ENCODE measurements at regions not wholly inside any gene's neighbourhood (a gene's known extent, or its start where the extent isn't known, plus 50 kb on each side); places are given as distances from the start of the nearest gene placed in this dataset.

GRCh38 chr11:123313262-123313661 is 116.8 kb upstream of the GRAMD1B start:
- H3K9me2 ChIP-seq (replicated peaks; ENCODE audit: insufficient read depth, low read length), result no peaks in the 10 kb centered on the region
- H2AFZ ChIP-seq (ENCODE audit: low read length), result no peak overlapping the region
- no peaks in the 10 kb centered on the region for H3K79me2 ChIP-seq (ENCODE audit: low read length)
- no peak overlapping the region for H3K9ac ChIP-seq (ENCODE audit: low read length)
- no peaks in the 10 kb centered on the region for H3K27me3 ChIP-seq (replicated peaks; ENCODE audit: insufficient read depth, low read length)
- H3K27ac ChIP-seq (ENCODE audit: low read length), result no peak overlapping the region
- H3F3A ChIP-seq (ENCODE audit: insufficient read depth, low read length), result no peaks in the 10 kb centered on the region
- H3K4me2 ChIP-seq (ENCODE audit: low read depth, low read length), result no peak overlapping the region
- no peaks in the 10 kb centered on the region for H3K36me3 ChIP-seq (replicated peaks; ENCODE audit: insufficient read depth, low read length)
- TF ChIP-seq EZH2 (optimal IDR thresholded peaks at IDR 0.05; ENCODE audit: low read depth, low read length) (no peak), EZH2phosphoT487 (IDR thresholded peaks at IDR 0.05; ENCODE audit: low read length) (no peak), CTCF (IDR thresholded peaks at IDR 0.05; ENCODE audit: low read length) (no peak)
- no peaks in the 10 kb centered on the region for H3K9me3 ChIP-seq (replicated peaks; ENCODE audit: insufficient read depth, low read length)
- no peak overlapping the region for H3K4me3 ChIP-seq (ENCODE audit: low read length)
- DNase-seq, result no peak
- peaks cover 4% of the 10 kb centered on the region for H3K4me1 ChIP-seq (ENCODE audit: low read length)
- H4K20me1 ChIP-seq (ENCODE audit: insufficient read depth, low read length), result no peaks in the 10 kb centered on the region

DNA sequence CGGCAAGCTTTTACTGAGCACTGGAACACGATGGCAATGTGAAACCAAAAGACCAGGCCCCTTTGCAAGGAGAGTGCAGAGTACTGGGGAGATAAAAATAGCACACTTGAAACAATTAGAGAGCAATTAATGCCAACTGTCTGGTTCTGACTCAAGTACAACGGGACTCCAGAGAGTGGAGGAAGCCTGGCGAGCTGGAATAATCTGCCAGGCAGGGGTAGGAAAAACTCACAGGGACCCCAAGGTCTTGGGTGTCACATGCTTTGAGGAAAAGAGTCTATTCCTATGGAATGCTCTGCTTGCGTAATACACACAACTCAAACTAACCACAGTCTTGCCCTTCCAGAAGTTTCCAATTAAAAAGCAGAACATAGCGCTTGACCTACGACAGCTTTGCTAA is 113.0 kb upstream of the CLMP start:
- Histone ChIP-seq H3K4me1 (ENCODE audit: low read length) (peaks cover 25% of the 10 kb centered on the region), H3K9me2 (replicated peaks; ENCODE audit: insufficient read depth, low read length) (no peaks in the 10 kb centered on the region), H3K27me3 (replicated peaks; ENCODE audit: insufficient read depth, low read length) (no peaks in the 10 kb centered on the region), H3K4me3 (ENCODE audit: low read length) (peak overlapping the region; percentile 9; the same call in 1 of the 2 replicates), H3K36me3 (replicated peaks; ENCODE audit: insufficient read depth, low read length) (no peaks in the 10 kb centered on the region), H3K9ac (ENCODE audit: low read length) (no peak overlapping the region), H3K79me2 (ENCODE audit: low read length) (no peaks in the 10 kb centered on the region), H4K20me1 (ENCODE audit: insufficient read depth, low read length) (no peaks in the 10 kb centered on the region), H3K4me2 (ENCODE audit: low read depth, low read length) (peak overlapping the region; percentile 58), H3K9me3 (replicated peaks; ENCODE audit: insufficient read depth, low read length) (no peaks in the 10 kb centered on the region), H3F3A (ENCODE audit: insufficient read depth, low read length) (0 out of 2 replicates have a peak, but pooled peaks cover 5% of the 10 kb centered on the region), H2AFZ (ENCODE audit: low read length) (peak overlapping the region; percentile 21; the same call in 1 of the 2 replicates), H3K27ac (ENCODE audit: low read length) (no peak overlapping the region)
- TF ChIP-seq EZH2phosphoT487 (IDR thresholded peaks at IDR 0.05; ENCODE audit: low read length) (no peak), CTCF (IDR thresholded peaks at IDR 0.05; ENCODE audit: low read length) (no peak), EZH2 (optimal IDR thresholded peaks at IDR 0.05; ENCODE audit: low read depth, low read length) (no peak)
- DNase-seq, result peak; percentile 74

DNA sequence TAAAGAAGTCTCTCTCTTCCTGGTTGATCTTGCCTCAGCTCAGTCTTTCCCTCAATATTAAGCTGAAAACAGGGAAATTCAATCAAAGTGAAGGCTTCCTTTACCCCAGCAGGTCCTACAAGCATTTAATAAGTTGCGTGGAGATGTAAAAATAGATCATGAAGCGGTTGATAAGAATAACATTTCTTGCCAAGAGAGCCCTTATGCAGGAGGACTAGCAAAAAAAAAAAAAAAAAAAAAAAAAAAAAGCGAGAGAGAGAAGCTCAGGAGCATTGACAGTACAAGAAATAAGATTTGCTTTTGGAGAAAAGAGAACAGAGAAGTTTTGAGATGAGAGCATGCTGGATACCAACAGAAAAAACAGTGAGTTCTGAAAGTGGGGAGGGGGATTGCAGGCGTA is 112.2 kb upstream of the CLMP start:
- no peaks in the 10 kb centered on the region for H3K9me2 ChIP-seq (replicated peaks; ENCODE audit: insufficient read depth, low read length)
- no peaks in the 10 kb centered on the region for H3K36me3 ChIP-seq (replicated peaks; ENCODE audit: insufficient read depth, low read length)
- H3K9ac ChIP-seq (ENCODE audit: low read length), result no peak overlapping the region
- no peak overlapping the region; the same call in 1 of the 2 replicates for H3K4me3 ChIP-seq (ENCODE audit: low read length)
- H4K20me1 ChIP-seq (ENCODE audit: insufficient read depth, low read length), result no peaks in the 10 kb centered on the region
- H3F3A ChIP-seq (ENCODE audit: insufficient read depth, low read length), result 0 out of 2 replicates have a peak, but pooled peaks cover 11% of the 10 kb centered on the region
- H3K4me2 ChIP-seq (ENCODE audit: low read depth, low read length), result peak overlapping the region; percentile 58; the same call in 1 of the 2 replicates
- H3K27me3 ChIP-seq (replicated peaks; ENCODE audit: insufficient read depth, low read length), result no peaks in the 10 kb centered on the region
- no peak for DNase-seq
- no peak overlapping the region for H2AFZ ChIP-seq (ENCODE audit: low read length)
- H3K9me3 ChIP-seq (replicated peaks; ENCODE audit: insufficient read depth, low read length), result no peaks in the 10 kb centered on the region
- no peak for TF ChIP-seq CTCF (IDR thresholded peaks at IDR 0.05; ENCODE audit: low read length)
- no peak for TF ChIP-seq EZH2phosphoT487 (IDR thresholded peaks at IDR 0.05; ENCODE audit: low read length)
- no peak for TF ChIP-seq EZH2 (optimal IDR thresholded peaks at IDR 0.05; ENCODE audit: low read depth, low read length)
- peaks cover 32% of the 10 kb centered on the region for H3K4me1 ChIP-seq (ENCODE audit: low read length)
- H3K79me2 ChIP-seq (ENCODE audit: low read length), result no peaks in the 10 kb centered on the region
- H3K27ac ChIP-seq (ENCODE audit: low read length), result no peak overlapping the region

All from MM.1S (cell line).